Osteocyte (in vitro differentiated cells): ENCODE measurements at regions not wholly inside any gene's neighbourhood (a gene's known extent, or its start where the extent isn't known, plus 50 kb on each side); places are given as distances from the start of the nearest gene placed in this dataset.

ENCODE experiments used
- DNase-seq: peaks from one replicate; pipeline ENCODE4 v3.0.0; 2021; ENCODE audit warnings: mixed read lengths; ENCODE audit not compliant: unreplicated experiment; ENCODE audit errors: extremely low spot score
- H3K27ac Mint-ChIP-seq: one replicate; pipeline ENCODE4 v1.8.0; 2021; ENCODE audit warnings: mild to moderate bottlenecking, mixed read lengths; ENCODE audit not compliant: unreplicated experiment
- H3K27me3 Mint-ChIP-seq: one replicate; pipeline ENCODE4 v1.8.0; 2021; ENCODE audit warnings: mixed read lengths; ENCODE audit not compliant: unreplicated experiment
- H3K36me3 Mint-ChIP-seq: one replicate; pipeline ENCODE4 v1.8.0; 2021; ENCODE audit warnings: mixed read lengths; ENCODE audit not compliant: unreplicated experiment
- H3K4me1 Mint-ChIP-seq: one replicate; pipeline ENCODE4 v1.8.0; 2021; ENCODE audit warnings: mixed read lengths; ENCODE audit not compliant: unreplicated experiment
- H3K4me3 Mint-ChIP-seq: one replicate; pipeline ENCODE4 v1.8.0; 2021; ENCODE audit warnings: mild to moderate bottlenecking, moderate library complexity, mixed read lengths; ENCODE audit not compliant: unreplicated experiment
- H3K9me3 Mint-ChIP-seq: one replicate; pipeline ENCODE4 v1.8.0; 2021; ENCODE audit warnings: mixed read lengths; ENCODE audit not compliant: unreplicated experiment
- CTCF ChIP-seq: fragments of 200-600 bp; sonication (generic); IDR thresholded peaks from 2 replicates; pipeline ENCODE4 v1.5.0; 2021; ENCODE audit warnings: antibody characterized with exemption, mild to moderate bottlenecking, moderate library complexity

DNA sequence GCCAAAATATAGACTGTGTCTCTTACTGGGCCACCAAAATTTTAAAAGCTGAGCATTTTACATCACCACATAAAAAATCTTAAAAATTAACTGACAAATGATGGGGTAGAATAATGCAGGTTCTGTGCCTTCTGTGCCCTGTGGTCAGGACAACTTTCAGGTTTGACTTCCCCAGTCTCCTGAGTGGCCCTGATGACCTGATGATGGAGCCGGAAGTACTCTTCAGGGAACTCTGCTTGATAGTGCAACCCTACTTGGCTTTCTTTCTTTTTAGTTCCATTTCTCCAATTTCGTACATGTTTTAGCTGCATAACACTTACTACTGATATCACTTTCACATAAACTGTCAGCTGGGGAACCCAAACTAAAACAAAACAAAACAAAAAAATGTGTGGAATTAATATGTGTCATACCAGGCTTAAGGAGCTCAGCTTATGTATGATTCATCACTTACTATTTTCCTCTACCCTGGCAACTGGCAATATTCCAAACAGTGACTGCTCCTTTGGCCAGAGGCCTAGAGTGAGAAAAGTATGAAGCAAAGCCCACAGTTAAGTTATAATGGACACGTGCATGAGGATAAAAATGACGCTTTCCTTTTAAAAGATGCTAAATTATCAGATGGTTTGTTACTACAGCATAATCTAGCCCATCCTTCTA, 194.3 kb downstream of the BCHE start:
- peak; percentile 90 for DNase-seq
- Mint-ChIP-seq H3K4me3 (peak overlapping the region; percentile 39), H3K36me3 (no peaks in the 10 kb centered on the region), H3K27me3 (no peaks in the 10 kb centered on the region), H3K27ac (peak overlapping the region; percentile 93), H3K9me3 (no peaks in the 10 kb centered on the region), H3K4me1 (peaks cover 23% of the 10 kb centered on the region)
- TF ChIP-seq CTCF, result no peak

DNA sequence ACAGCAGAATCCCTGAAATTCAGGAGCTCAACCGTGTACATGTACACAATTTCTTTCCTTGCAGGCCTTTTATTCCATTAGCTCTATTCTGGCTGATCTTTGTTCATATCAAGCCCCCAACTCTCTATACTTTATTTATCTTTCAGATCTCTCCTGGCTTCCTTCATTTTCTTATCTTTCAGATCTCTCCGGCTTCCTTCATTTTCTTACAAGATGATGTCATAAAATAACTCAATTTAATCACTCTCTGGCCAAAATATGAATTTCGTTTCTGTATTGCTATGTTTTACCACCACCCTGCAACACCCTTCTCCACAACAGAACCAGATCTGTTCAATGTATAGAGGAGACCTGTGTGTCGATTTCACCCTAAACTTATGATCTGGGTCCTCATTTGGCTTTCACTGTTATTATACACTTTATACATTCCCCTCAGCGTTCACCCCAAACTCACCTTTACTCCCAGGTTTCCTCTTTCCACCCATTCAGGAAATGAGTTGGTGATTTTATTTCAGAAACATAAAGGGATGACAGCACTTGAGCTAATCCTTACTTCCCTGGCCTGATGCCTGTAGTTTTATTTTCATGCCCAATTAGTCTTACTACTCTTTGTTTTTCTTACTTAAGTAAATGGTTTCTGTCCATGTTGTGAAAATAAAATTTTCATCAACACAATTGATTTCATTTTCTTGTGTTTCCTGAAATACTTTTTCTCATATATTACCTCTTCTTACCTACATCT, 195.5 kb downstream of the BCHE start:
- Mint-ChIP-seq H3K27ac (no peak overlapping the region), H3K36me3 (no peaks in the 10 kb centered on the region), H3K4me1 (peaks cover 20% of the 10 kb centered on the region), H3K4me3 (no peak overlapping the region), H3K27me3 (no peaks in the 10 kb centered on the region), H3K9me3 (no peaks in the 10 kb centered on the region)
- DNase-seq, result no peak
- no peak for TF ChIP-seq CTCF

DNA sequence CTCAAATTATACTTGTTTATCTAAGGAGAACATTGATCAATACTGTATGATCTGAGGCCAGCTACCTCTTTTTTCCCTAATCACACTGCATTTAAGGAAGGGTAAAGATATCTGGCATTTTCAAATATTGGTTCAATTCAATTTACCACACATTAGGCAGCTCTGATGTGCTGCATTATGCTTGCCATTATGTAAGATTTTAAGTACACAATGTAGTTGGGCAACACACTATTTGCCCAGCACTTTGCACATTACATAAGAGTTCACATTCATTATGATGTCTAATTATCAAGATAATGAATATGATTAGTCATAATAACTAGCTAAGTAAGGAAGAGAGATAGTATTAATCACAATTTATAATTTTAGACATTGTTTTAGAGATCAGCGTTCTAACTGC, 196.3 kb downstream of the BCHE start:
- H3K4me3 Mint-ChIP-seq, result no peak overlapping the region
- no peaks in the 10 kb centered on the region for H3K9me3 Mint-ChIP-seq
- H3K36me3 Mint-ChIP-seq, result no peaks in the 10 kb centered on the region
- H3K27me3 Mint-ChIP-seq, result no peaks in the 10 kb centered on the region
- TF ChIP-seq CTCF, result no peak
- H3K4me1 Mint-ChIP-seq, result peaks cover 20% of the 10 kb centered on the region
- DNase-seq, result no peak
- no peak overlapping the region for H3K27ac Mint-ChIP-seq

DNA sequence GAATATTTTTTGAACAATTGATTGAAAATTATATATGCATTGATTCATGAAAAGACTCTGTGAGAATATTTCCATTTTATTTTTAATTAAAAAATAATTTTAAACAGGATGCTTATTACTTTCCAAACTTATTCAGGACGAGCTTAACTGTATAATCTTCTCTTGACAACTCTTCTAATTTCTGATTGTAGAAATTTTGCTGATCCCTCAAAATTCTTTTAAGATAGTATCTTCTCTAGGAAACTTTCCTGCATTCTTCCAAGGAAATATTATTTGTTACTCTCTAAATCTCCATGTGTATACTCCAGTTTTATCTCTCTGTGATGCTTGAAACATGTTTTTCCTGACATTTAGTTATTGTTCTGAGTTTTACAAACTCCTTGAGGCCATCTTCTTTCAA, 197.2 kb downstream of the BCHE start:
- no peaks in the 10 kb centered on the region for H3K36me3 Mint-ChIP-seq
- no peak for TF ChIP-seq CTCF
- peaks cover 24% of the 10 kb centered on the region for H3K4me1 Mint-ChIP-seq
- no peak overlapping the region for H3K27ac Mint-ChIP-seq
- DNase-seq, result no peak
- H3K4me3 Mint-ChIP-seq, result no peak overlapping the region
- no peaks in the 10 kb centered on the region for H3K27me3 Mint-ChIP-seq
- H3K9me3 Mint-ChIP-seq, result no peaks in the 10 kb centered on the region

- Mint-ChIP-seq H3K9me3 (no peaks in the 10 kb centered on the region), H3K36me3 (no peaks in the 10 kb centered on the region), H3K27me3 (no peaks in the 10 kb centered on the region), H3K4me1 (peaks cover 17% of the 10 kb centered on the region), H3K4me3 (no peak overlapping the region), H3K27ac (no peak overlapping the region)
- DNase-seq, result no peak
- no peak for TF ChIP-seq CTCF
These were observed 199.2 kb downstream of the BCHE start for GRCh38 chr3:165638034-165638433.
